ENCODE measurements at regions not wholly inside any gene's neighbourhood (a gene's known extent, or its start where the extent isn't known, plus 50 kb on each side); places are given as distances from the start of the nearest gene placed in this dataset.

GRCh38 chr13:29947839-29948238, 97.4 kb upstream of the UBL3 start:
- no peak for DNase-seq

DNA sequence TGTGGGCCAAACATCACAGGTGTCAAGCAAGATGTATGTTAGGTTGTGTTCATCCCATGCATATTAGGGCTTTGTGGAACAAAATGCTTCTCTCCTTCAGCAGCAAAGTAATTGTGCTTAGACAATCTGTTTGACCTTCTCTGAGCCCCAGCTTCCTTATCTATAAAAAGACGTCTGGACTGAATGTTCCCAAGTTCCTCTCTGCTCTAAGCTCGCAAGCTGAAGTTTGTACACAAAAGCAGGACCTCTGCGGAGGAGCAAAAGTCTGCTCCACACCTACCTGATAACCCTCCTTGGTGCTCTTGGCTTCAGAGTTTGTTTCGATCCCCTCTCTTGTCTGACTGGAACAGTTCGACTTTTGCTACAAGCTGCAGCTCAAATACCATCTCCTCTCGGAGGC, 95.7 kb upstream of the UBL3 start:
- no peak for DNase-seq

DNA sequence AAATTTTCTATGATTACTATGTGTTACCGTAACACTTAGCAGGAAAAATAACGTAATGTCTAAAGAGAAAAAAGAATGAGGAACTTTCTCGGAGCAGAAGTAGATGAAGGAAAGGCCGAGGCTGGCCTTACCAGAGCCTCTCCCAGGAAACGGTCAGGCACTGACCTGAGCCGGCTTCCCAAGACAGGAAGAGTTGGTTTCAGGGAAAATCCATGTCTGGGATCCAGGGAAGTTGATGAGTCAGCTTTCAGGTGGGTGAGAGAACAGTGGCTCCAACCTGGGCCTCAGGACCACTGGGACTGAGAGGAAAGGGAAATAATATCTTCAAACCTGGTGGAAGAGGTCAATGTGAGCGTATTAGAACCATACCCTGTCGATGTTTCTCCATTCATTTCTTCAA, 93.3 kb upstream of the UBL3 start:
- DNase-seq, result no peak

DNA sequence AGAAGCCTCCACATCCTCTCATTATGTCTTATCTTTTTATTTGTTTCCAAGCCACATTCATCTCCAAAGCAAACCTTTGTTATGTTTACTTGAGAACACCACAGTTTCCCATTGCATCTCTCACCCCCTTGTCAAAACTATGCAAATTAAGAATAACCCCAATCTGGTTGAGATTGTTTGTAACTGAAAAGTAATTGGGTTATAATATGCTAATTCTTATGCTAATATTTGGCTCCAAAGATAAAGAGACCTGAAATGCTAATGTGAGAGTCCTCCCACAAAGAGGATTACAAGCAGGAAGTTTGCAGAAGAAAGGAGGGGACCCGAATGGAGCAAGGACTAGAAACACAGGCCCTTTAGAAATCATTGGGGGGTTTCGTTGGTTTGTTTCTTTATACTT, 92.9 kb upstream of the UBL3 start:
- DNase-seq, result no peak

DNA sequence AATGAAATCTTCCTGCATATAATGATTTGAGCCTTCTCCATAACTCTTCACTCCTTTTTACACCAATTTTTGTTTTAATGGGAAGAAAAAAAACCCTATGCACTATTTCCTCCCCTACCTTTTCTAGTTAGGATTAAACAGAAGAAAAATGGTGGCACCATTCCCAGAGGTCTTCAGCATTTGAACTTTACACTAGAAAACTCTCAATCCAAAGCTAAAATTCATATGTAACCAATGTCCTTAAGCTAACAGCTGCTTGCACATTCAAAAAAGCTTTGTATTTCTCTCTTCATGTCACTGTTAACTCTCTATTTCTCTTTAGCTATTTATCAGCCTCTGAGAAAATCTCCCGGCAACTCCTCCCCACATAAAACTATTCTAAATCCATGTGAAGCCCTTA, 90.3 kb upstream of the UBL3 start:
- no peak for DNase-seq

DNA sequence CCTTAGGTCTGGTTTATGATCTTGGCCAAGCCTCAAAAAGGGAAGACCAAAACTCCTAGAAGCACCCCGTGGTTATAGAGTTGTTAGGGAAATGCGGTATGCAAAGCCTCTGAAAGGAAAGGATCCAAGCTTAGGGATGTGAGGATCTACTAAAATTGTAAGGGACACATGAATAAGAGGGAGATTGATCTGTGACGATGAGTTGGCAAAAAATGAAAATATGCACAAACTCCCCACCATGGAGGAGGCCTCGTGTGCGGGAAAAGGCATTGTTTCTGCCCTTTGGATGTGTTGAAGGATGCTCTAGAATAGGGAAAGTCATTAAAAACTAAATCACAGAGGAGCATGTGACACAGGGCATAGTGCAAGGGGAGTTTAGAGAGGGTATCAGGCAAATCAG, 88.7 kb upstream of the UBL3 start:
- no peak for DNase-seq

DNA sequence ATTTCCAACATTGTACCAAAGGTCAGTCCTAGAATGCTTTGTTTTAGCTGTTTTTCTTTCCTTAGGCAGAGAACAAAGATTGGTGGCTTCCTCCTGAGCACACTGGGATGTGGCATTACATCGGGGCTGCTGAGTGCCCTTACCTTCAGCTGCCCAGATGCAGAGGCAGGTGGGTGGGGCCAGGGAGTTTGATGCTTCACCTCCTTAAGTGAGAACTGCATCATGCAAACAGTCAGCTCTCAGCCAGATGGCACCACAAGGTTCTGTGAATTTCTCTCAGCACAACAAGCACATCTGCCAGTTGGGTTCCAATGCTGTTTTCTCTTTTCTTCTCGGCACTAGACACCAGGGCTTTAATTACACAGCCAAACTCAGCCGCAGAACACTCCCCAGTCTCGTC, 87.4 kb upstream of the UBL3 start:
- no peak for DNase-seq

GRCh38 chr13:29937379-29937778, 87.0 kb upstream of the UBL3 start:
- no peak for DNase-seq

- no peak for DNase-seq
These were observed 86.5 kb upstream of the UBL3 start for GRCh38 chr13:29936956-29937355.

GRCh38 chr13:29936051-29936813, 85.8 kb upstream of the UBL3 start:
- no peak for DNase-seq

DNA sequence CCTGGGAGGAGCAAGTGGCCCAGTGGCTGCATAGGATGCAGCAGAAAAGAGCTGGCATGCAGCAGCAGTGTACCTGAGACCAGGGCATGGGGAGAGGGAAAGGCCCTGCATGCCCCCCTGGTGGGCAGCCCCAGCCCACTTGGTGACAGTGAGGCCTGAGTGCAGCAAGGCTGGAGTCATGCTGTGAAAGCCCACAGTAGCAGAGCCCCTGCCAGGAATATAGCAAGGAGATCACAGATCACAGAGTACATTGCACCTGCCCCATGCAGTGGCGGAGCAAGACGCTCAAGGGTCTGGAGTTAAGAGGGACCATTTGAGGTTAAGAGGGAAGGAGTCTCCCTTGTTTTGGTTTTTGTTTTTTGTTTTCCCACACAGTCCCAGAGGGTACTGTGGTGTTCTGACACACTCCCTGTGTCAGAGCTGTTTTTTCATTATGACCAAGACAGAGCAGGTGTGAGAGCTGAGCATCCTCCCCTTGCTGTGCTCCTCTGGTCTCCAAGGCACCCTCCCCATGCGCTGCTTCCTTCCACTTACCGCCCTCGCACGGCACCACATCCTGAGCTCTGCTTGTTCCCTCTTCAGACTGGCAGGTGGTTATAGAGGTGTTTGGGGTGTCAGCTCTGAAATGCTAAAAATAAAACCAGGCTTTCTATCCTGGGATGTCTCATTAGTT, 85.0 kb upstream of the UBL3 start:
- no peak for DNase-seq

DNA sequence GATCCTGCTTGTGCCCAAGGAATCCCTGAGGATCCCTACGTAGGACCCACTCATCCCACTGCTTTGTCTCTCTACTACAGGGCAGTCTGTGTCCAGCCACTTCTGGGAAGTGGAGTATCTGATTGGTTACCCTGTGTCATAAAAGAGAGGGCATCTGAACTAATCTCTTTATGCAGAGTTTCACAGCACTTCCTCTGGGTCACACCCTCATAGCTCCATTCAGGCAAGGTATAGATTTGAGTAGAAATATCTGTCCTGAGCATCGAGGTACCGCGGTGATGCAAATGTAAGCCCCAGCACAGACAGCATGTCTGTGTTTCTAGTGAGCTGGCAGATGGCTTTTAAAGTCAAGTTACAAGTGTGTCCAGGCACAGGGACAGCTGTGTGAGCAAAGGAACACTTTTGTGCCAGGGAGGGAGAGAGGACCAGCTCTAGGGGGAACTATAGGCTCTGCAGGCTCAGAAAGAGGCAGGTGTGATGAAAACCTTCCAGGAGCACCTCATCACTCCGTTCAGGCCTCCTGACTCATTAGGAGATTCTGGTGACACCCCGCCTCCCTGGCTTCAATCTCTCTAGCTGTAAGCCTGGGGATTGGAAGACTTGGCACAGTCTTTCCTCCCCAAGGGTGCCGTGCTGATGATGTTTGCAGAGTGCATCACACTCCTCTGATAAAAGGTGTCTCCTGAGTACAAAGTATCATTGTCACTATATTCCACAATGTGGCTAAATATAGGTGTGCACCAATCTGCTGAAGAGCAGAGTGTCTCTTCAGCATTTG, 84.3 kb upstream of the UBL3 start:
- DNase-seq, result no peak

GRCh38 chr13:29933401-29933800, 83.0 kb upstream of the UBL3 start:
- no peak for DNase-seq

- no peak for DNase-seq
These were observed 81.3 kb upstream of the UBL3 start for GRCh38 chr13:29931696-29932095.

DNA sequence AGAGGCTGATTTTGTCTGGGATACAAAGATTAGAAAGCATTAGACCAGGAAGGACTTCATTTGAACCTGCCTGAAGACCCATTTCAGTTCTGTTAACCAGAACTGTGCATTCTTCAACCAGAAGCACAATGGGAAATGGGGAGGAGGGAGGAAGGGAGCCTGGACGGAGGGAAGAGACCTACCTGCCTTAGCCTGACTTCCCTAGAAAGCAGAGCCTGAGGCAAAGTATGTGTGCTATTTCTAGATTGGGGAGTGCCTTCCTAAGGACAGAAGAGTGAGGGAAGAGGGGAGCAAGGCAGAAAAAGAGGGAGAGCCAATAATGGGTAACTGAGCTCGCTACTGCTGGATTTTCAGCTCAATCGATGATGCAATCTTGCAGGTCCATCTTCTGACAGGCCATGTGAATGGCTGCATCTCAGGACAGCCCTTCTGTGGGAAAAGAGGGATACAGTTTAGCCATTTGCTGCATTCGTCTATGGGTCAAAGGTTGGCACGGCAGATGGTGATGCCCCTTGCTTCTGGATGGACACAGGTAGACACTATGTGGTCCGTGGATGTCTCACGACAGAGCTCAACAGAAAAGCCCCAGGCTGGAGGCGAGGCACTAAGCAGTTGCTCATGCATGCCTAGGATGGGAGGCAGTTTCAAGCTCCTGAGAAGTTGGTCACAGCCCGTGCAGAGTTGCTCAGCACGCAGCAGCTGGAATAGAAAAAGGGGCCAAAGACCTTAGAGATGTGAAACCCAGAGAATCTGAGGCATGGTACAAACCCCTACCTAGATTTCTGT, 78.8 kb upstream of the UBL3 start:
- no peak for DNase-seq

- DNase-seq, result no peak
These were observed 75.7 kb upstream of the UBL3 start for GRCh38 chr13:29926098-29926476.

DNA sequence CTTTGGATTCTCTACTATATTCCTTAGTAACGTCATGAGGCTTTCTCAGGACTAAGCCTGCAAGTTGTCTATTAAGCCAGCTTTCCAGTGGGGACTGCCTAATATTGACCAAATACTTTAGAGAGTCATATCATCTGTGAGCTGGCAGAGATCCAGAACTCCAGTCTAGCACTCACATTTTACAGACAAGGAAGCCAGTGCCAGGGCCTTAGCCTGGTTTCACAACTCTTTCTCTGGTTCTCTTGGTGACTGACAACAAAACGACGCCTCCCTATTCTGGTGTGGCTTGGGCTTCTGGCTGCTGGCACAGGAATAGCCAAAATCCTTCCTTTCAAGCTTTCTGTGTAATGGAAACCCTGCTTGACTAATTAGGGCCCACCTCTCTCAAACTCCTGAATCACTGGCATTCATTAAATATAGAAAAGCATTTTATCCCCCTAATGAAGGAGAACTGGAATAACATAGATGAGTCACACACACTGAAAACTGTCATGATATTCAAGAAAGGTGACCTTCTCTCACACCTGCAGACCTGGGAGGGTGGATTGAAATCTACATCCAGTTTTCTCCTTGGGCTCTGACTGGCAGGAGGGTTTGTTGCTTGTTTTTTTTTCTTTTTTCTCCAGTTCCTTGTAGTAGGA, 75.2 kb upstream of the UBL3 start:
- peak; percentile 57 for DNase-seq

DNA sequence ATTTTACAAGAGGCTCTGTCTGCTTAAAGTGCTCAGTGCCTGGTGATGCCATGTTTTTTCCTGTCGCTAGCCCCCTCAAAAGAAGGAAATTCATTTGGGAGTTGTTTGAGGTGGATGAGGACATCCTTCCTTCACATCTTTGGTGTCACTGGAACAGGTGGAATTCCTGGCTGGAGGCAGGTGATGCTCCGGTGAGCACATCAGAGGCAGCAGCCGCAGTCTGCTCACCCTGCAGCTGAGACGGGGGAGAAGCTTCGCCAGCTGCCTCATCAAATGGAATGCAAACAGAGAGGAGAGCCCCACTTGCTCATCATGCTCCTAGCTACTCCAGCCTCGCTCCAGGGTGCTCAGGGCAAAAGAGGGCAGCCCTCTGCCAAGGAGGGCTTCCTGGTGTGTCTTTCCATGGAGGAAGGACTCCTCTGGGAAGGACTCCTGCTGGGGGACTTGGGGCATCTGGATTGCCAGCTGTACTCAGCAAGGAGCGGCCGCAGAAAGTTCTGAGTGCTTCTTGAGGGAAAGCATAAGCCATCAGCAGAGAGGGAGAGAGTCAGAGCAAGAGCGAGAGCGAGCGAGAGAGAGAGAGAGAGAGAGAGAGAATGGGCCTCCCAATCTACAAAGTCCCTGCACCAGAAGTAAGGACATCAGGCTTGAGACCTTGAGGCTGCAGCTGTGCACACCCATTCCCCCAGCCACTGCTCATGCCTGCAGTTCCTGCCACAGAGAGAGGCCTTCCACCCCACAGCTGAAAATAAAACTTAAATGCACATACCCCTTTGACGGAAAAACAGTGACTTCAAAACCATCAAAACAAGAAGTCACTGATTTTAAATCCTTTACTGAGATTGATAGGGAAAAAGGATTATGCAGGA, 74.3 kb upstream of the UBL3 start:
- DNase-seq, result no peak

DNA sequence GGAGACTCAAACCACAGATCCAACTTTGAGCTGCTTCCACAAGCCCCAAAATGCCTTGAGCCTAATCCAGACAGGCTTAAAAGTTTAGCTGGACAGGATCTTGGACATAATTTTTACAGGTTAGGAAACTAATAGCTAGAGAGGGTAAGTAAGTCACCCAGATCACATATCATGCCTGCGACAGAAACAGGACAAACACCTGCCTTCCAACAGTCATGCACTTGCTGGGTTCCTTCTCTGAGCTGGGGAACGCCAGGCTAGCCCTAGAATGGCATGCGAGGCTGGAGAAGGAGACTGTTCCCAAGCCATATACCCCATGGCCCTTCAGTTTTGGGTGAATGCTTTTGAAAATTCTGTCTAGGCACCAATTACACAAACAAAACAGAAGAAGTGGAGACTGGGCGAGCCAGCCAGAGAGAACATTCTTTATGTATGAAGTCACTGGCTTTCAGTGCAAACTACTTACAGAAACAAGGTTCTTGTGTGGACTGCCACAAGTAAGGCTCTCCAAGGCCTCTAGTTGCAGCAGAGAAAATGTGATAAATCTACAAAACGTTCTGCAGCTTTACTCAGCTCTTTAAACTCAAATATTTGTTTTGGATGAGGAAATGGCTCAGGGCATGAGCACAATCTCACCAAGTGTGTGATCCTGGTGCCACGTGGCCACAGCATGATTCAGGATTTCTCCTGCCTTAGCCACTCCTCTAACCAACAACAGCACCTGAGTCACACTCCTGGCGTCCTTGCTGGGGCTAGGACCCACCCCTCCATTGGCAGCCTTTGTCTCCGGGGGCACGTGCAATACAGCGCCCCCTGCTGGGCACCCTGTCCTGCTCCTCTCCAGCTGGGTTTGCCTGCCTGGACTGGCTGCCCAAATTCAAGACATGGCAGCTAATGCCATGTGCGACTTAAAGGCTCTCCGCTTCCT, 73.4 kb upstream of the UBL3 start:
- peak; percentile 71 for DNase-seq

GRCh38 chr13:29922896-29923295, 72.5 kb upstream of the UBL3 start:
- no peak for DNase-seq
